HepG2 (cell line): ENCODE measurements at regions not wholly inside any gene's neighbourhood (a gene's known extent, or its start where the extent isn't known, plus 50 kb on each side); places are given as distances from the start of the nearest gene placed in this dataset.
A peak's percentile ranks its signal among the peaks of the same experiment; 100 is the strongest.

Source experiments
- ADNP ChIP-seq: sonication (generic); formaldehyde crosslinking; IDR thresholded peaks from 2 replicates; pipeline ENCODE4 v1.4.0; 2020; ENCODE audit warnings: missing genetic modification reagents
- CENPT ChIP-seq: sonication (generic); formaldehyde crosslinking; IDR thresholded peaks from 2 replicates; pipeline ENCODE4 v1.8.0; 2022; ENCODE audit warnings: low read depth, mild to moderate bottlenecking, moderate library complexity, missing genetic modification reagents
- GABPB1 ChIP-seq: IDR thresholded peaks from 2 replicates; pipeline ENCODE4 v1.6.1; 2016; ENCODE audit warnings: mild to moderate bottlenecking, missing genetic modification reagents, moderate library complexity, missing compliant biosample characterization
- HCFC1 ChIP-seq: fragments of 150-350 bp; IDR thresholded peaks from 2 replicates; pipeline ENCODE4 v1.6.1; 2014; ENCODE audit warnings: low read depth, low read length
- IRX3 ChIP-seq: sonication (generic); formaldehyde crosslinking; IDR thresholded peaks from 2 replicates; pipeline ENCODE4 v1.8.1; 2023; ENCODE audit warnings: mild to moderate bottlenecking, low read depth, missing genetic modification reagents, borderline replicate concordance
- PITX1 ChIP-seq: sonication (generic); formaldehyde crosslinking; IDR thresholded peaks from 2 replicates; pipeline ENCODE4 v1.5.1; 2020; ENCODE audit warnings: mild to moderate bottlenecking, missing genetic modification reagents
- RXRB ChIP-seq: IDR thresholded peaks from 2 replicates; pipeline ENCODE4 v1.6.1; 2016; ENCODE audit warnings: borderline replicate concordance, missing genetic modification reagents, missing compliant biosample characterization
- THAP9 ChIP-seq: sonication (generic); formaldehyde crosslinking; IDR thresholded peaks from 2 replicates; pipeline ENCODE4; 2020; ENCODE audit warnings: missing genetic modification reagents, mild to moderate bottlenecking, borderline replicate concordance
- YEATS4 ChIP-seq: sonication (generic); formaldehyde crosslinking; IDR thresholded peaks from 2 replicates; pipeline ENCODE4 v1.4.0; 2020; ENCODE audit warnings: missing genetic modification reagents, borderline replicate concordance
- ZEB1 ChIP-seq: IDR thresholded peaks from 2 replicates; pipeline ENCODE4 v1.6.1; 2012; ENCODE audit warnings: mild to moderate bottlenecking, low read depth, inconsistent platforms; ENCODE audit not compliant: insufficient replicate concordance
- ZNF530 ChIP-seq: sonication (generic); formaldehyde crosslinking; IDR thresholded peaks from 2 replicates; pipeline ENCODE4 v1.5.0; 2020; ENCODE audit warnings: low read depth, mild to moderate bottlenecking, missing genetic modification reagents
- ZNF557 ChIP-seq: sonication (generic); formaldehyde crosslinking; IDR thresholded peaks from 2 replicates; pipeline ENCODE4 v1.4.0; 2020; ENCODE audit warnings: missing genetic modification reagents
- ZNF781 ChIP-seq: sonication (generic); formaldehyde crosslinking; IDR thresholded peaks from 2 replicates; pipeline ENCODE4 v1.5.1; 2020; ENCODE audit warnings: borderline replicate concordance, mild to moderate bottlenecking, missing genetic modification reagents; ENCODE audit errors: not compliant biosample characterization
- ZNF784 ChIP-seq: sonication (generic); formaldehyde crosslinking; IDR thresholded peaks from 2 replicates; pipeline ENCODE4 v1.5.1; 2020; ENCODE audit warnings: missing genetic modification reagents, mild to moderate bottlenecking, borderline replicate concordance
- TF ChIP-seq, protein P1 (sequence below): sonication (generic); formaldehyde crosslinking; IDR thresholded peaks from 2 replicates; pipeline ENCODE4 v1.4.0; 2020; ENCODE audit warnings: mild to moderate bottlenecking, missing genetic modification reagents
- TF ChIP-seq, protein P2 (sequence below): sonication (generic); formaldehyde crosslinking; IDR thresholded peaks from 2 replicates; pipeline ENCODE4 v1.5.1; 2020; ENCODE audit warnings: mild to moderate bottlenecking, missing genetic modification reagents, borderline replicate concordance

DNA sequence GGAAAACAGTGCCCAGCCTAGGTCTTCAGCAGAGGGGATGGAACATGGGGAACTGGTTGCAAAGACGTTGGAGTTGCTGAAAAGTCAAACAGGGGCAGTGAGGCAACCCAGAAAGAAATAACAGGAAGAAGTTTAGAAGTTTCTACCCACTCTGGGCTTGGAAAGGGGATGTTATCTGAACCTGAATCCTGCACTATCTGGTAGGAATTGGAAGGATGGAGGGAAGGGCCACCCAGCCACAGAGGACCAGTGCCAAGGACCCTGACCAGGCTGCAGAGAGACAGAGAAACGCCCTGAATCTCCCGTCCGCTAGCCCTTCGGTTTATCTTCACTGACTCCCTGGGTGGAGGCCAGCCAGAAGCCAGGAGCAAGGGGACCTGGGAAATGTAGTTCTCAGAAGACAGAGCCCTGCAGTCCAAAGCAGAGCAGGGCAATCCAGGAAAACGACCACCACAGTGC lies 217.3 kb upstream of the RREB1 start (continued):
- TF ChIP-seq, protein P1, sequence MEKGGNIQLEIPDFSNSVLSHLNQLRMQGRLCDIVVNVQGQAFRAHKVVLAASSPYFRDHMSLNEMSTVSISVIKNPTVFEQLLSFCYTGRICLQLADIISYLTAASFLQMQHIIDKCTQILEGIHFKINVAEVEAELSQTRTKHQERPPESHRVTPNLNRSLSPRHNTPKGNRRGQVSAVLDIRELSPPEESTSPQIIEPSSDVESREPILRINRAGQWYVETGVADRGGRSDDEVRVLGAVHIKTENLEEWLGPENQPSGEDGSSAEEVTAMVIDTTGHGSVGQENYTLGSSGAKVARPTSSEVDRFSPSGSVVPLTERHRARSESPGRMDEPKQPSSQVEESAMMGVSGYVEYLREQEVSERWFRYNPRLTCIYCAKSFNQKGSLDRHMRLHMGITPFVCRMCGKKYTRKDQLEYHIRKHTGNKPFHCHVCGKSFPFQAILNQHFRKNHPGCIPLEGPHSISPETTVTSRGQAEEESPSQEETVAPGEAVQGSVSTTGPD (CRISPR knock-in tag), result no peak
- no peak for TF ChIP-seq CENPT (CRISPR knock-in tag)
- TF ChIP-seq RXRB (CRISPR knock-in tag), result no peak
- no peak for TF ChIP-seq THAP9
- TF ChIP-seq ZNF557 (CRISPR knock-in tag), result no peak
- no peak for TF ChIP-seq IRX3 (CRISPR knock-in tag)
- no peak for TF ChIP-seq ADNP
- no peak for TF ChIP-seq YEATS4 (CRISPR knock-in tag)
- peak; percentile 37; the same call in 1 of the 2 replicates for TF ChIP-seq GABPB1 (CRISPR knock-in tag)
- TF ChIP-seq PITX1 (CRISPR knock-in tag), result no peak
- TF ChIP-seq ZNF784 (CRISPR knock-in tag), result no peak
- TF ChIP-seq, protein P2, sequence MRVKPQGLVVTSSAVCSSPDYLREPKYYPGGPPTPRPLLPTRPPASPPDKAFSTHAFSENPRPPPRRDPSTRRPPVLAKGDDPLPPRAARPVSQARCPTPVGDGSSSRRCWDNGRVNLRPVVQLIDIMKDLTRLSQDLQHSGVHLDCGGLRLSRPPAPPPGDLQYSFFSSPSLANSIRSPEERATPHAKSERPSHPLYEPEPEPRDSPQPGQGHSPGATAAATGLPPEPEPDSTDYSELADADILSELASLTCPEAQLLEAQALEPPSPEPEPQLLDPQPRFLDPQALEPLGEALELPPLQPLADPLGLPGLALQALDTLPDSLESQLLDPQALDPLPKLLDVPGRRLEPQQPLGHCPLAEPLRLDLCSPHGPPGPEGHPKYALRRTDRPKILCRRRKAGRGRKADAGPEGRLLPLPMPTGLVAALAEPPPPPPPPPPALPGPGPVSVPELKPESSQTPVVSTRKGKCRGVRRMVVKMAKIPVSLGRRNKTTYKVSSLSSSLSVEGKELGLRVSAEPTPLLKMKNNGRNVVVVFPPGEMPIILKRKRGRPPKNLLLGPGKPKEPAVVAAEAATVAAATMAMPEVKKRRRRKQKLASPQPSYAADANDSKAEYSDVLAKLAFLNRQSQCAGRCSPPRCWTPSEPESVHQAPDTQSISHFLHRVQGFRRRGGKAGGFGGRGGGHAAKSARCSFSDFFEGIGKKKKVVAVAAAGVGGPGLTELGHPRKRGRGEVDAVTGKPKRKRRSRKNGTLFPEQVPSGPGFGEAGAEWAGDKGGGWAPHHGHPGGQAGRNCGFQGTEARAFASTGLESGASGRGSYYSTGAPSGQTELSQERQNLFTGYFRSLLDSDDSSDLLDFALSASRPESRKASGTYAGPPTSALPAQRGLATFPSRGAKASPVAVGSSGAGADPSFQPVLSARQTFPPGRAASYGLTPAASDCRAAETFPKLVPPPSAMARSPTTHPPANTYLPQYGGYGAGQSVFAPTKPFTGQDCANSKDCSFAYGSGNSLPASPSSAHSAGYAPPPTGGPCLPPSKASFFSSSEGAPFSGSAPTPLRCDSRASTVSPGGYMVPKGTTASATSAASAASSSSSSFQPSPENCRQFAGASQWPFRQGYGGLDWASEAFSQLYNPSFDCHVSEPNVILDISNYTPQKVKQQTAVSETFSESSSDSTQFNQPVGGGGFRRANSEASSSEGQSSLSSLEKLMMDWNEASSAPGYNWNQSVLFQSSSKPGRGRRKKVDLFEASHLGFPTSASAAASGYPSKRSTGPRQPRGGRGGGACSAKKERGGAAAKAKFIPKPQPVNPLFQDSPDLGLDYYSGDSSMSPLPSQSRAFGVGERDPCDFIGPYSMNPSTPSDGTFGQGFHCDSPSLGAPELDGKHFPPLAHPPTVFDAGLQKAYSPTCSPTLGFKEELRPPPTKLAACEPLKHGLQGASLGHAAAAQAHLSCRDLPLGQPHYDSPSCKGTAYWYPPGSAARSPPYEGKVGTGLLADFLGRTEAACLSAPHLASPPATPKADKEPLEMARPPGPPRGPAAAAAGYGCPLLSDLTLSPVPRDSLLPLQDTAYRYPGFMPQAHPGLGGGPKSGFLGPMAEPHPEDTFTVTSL (CRISPR knock-in tag), result no peak
- no peak for TF ChIP-seq ZEB1
- TF ChIP-seq HCFC1, result peak; percentile 60
- no peak for TF ChIP-seq ZNF781 (CRISPR knock-in tag)
- TF ChIP-seq ZNF530 (CRISPR knock-in tag), result no peak
